Mammary epithelial cell (primary cell): ENCODE measurements at regions not wholly inside any gene's neighbourhood (a gene's known extent, or its start where the extent isn't known, plus 50 kb on each side); places are given as distances from the start of the nearest gene placed in this dataset.

Experiments
- EZH2 ChIP-seq: IDR thresholded peaks from 2 replicates; pipeline ENCODE4 v1.6.1; 2012; ENCODE audit warnings: low read length, inconsistent platforms, borderline replicate concordance
- TF ChIP-seq, protein P1 (sequence below), 2 donors: IDR thresholded peaks in 1 of 2; conservative IDR thresholded peaks in 1 of 2; 2 replicates each; pipeline ENCODE4 v1.5.1; 2011 to 2012; ENCODE audit warnings: inconsistent platforms in 2 of 2, low read length in 2 of 2, mild to moderate bottlenecking in 2 of 2, control low read depth in 1 of 2, low read depth in 1 of 2; ENCODE audit not compliant: insufficient read depth in 1 of 2; ENCODE audit errors: extremely low read depth in 1 of 2

DNA sequence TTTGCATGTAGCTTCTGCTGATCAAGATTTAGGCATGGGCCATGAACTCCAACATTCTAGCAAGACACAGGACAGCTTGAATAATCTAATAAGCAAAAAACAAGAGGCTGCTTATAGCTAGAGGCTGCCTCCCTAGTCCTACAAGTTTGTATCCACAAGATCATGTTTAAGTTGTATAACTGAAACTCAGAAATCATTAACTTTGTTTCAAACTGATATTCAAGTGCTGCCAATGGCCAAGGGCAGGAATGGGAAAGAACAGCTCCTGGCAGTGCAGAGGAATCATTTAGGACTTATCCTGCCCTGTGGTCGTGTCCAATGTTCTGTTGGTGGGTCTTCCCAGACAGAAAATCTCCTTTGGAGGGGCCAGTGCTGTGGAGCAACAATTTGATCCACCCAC, 209.6 kb upstream of the DDI1 start:
- TF ChIP-seq, protein P1, sequence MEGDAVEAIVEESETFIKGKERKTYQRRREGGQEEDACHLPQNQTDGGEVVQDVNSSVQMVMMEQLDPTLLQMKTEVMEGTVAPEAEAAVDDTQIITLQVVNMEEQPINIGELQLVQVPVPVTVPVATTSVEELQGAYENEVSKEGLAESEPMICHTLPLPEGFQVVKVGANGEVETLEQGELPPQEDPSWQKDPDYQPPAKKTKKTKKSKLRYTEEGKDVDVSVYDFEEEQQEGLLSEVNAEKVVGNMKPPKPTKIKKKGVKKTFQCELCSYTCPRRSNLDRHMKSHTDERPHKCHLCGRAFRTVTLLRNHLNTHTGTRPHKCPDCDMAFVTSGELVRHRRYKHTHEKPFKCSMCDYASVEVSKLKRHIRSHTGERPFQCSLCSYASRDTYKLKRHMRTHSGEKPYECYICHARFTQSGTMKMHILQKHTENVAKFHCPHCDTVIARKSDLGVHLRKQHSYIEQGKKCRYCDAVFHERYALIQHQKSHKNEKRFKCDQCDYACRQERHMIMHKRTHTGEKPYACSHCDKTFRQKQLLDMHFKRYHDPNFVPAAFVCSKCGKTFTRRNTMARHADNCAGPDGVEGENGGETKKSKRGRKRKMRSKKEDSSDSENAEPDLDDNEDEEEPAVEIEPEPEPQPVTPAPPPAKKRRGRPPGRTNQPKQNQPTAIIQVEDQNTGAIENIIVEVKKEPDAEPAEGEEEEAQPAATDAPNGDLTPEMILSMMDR (conservative IDR thresholded peaks at IDR 0.05 in 1 of 2, IDR thresholded peaks at IDR 0.05 in 1 of 2; ENCODE audit: extremely low read depth in 1 of 2, insufficient read depth in 1 of 2, low read depth in 1 of 2, low read length in 2 of 2): no peak
- TF ChIP-seq EZH2: no peak
